Fibroblast of skin of scalp (primary cell): ENCODE measurements at regions not wholly inside any gene's neighbourhood (a gene's known extent, or its start where the extent isn't known, plus 50 kb on each side); places are given as distances from the start of the nearest gene placed in this dataset.
"Not testable (repeated sequence)": the region's sequence is repeated elsewhere in the genome, so short reads cannot be mapped to it uniquely, and the experiment has no call there.

Source experiments
- DNase-seq: peaks from one replicate; pipeline ENCODE4 v3.0.0-alpha.2; 2013

DNA sequence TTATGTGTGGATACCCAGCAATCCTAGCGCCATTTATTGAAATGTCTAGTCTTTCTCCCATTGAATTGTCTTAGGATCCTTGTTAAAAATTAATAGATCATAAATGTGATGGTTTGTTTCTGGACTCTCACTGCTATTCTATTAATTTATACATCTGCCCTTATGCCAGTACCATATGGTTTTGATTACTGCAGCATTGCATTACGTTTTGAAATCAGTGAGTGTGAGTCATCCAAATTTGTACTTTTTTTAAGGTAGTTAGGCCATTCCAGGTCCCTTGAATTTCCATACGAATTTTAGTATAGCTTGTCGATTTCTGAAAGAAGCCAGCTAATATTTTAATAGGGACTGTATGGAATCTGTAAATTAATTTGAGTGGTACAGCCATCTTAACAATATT is 648.6 kb upstream of the ZNF385D start:
- peak; percentile 37 for DNase-seq

GRCh38 chr3:22401499-22401898 is 650.5 kb upstream of the ZNF385D start:
- DNase-seq, result no peak

GRCh38 chr3:22414239-22414638 is 663.2 kb upstream of the ZNF385D start:
- DNase-seq, result no peak

GRCh38 chr3:22416838-22417446 is 665.9 kb upstream of the ZNF385D start:
- DNase-seq, result not testable (repeated sequence)

- no peak for DNase-seq
These were observed 668.3 kb upstream of the ZNF385D start for GRCh38 chr3:22419261-22419660.

DNA sequence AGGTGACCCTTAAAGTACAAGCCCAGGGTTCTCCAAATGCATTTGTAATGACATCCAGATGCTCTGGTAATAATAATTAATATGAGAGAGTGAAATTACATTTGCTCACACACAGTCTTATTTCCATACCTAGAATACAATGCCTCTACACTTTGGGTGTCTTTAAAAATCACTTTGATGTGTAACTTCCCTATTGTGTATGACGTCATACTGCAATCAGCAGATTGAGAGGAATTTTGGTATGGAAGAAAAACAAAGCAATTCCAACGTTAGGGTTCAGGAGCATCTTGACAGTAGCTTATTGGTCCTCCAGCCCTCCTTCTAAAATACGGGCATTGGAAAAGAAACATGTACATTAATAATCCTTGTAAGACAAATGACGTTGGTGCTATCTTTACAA is 670.6 kb upstream of the ZNF385D start:
- no peak for DNase-seq

GRCh38 chr3:22431334-22431733 is 680.3 kb upstream of the ZNF385D start:
- no peak for DNase-seq

- DNase-seq, result no peak
These were observed 688.6 kb upstream of the ZNF385D start for GRCh38 chr3:22439626-22440025.

- no peak for DNase-seq
These were observed 690.7 kb upstream of the ZNF385D start for GRCh38 chr3:22441711-22442110.

GRCh38 chr3:22443571-22444233 is 692.7 kb upstream of the ZNF385D start:
- DNase-seq, result no peak

- not testable (repeated sequence) for DNase-seq
These were observed 694.3 kb upstream of the ZNF385D start for GRCh38 chr3:22445336-22445735.

DNA sequence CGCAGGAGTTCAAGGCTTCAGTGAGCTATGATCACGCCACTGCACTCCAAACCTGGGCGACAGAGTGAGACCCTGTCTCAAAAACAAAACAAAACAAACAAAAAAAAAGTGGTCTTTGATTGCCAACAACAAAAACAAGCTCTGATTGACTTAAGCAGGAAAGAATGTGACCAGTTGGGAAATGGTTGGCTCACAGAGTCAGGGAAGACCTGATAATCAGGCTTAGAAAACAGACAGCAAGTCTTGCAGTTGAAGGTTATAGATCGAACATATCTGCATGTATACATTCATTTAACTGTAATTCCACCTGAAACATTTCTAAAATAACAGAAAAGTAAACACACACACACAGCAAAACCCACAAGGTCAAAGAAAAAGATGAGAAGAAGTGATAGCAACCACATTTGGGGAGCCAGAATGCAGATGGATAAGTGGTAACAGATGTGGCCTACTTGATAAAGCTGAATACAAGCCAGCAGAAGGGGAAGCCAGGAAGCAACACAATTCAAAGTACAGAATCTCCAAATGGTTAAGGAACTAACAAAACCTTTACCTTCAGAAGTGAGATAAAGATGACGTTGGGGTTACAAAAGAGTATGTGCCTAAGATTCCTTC is 699.9 kb upstream of the ZNF385D start:
- DNase-seq, result peak; percentile 4

DNA sequence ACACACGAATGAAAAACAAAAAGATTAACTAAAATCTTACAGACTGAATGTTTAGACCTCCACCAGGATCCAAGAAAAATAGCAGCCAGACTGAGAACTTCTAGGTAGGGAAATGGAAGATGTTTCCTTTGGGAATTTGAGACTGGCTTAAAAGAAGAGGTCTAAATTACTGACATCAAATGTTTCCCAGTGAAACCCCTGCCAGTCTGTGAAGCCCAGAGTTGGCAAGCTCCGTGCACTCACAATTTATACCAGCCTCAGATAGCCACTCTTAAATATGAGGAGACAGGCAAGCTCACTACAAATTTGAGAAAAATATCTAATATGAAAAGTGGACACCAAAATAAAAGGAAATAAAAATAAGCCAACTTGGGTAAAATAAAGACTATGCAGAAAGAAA is 700.5 kb upstream of the ZNF385D start:
- DNase-seq, result no peak

- DNase-seq, result no peak
These were observed 703.0 kb upstream of the ZNF385D start for GRCh38 chr3:22453906-22454535.

- no peak for DNase-seq
These were observed 719.0 kb upstream of the ZNF385D start for GRCh38 chr3:22469995-22470394.

DNA sequence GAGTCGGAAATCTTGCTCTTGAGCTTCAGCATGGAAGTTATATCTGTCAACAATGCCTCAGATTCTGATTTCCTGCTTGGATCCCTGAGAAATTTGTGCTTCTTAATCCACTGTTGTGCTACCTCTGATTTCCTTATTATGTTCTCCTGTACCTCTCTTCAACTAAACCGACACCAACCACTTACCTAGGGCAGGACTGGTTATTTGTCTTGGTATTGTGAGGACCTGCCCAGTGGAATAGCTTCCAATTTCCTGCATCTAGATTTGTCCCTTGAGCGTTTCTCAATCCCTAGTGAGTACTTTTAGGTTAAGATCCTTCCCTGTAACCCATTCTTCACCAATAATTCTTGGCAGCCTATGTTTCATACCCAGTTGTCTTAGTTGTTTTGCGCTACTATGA is 720.5 kb upstream of the ZNF385D start:
- DNase-seq, result no peak

- peak; percentile 36 for DNase-seq
These were observed 723.9 kb upstream of the ZNF385D start for GRCh38 chr3:22474706-22475445.

- no peak for DNase-seq
These were observed 724.7 kb upstream of the ZNF385D start for GRCh38 chr3:22475665-22476240.

- no peak for DNase-seq
These were observed 726.0 kb upstream of the ZNF385D start for GRCh38 chr3:22476976-22477375.

GRCh38 chr3:22485954-22486353 is 717.2 kb upstream of the UBE2E2 start:
- DNase-seq, result no peak

DNA sequence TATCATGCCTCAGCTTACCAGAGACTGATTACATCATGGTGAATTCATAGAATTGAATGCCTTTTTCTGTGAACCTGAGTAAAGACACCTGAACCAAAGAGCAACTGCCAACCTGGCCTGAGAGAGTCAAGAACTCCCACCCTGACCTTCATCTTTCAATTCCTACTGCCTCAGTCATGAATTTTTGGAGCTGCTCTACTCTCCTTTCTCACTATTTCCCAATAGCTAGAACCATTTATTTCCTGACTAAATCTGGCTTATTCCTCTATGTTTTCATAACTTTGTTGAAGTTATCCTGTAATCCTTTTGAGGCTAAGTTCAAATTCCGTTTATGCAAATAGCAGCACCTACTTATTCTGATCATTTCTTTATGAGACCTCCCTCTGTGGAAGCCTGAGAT is 712.4 kb upstream of the UBE2E2 start:
- DNase-seq, result no peak

DNA sequence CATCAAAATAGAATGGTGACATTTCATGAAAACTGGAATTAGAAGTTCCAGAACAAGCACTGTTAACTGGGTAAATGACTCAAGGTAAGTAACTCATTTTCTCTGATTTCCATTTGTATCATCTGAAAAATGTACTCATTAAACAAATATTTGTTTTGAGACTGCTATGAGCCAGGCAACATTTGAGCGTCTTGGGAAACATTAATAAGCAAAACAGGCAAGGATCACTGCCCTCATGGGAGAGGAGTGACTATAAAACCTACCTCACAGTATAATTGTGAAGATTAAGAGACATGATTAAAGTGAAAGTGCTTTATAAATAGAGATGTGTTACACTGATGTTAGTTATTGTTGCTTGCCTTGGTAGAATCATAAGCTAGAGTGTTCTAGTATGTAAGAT is 711.8 kb upstream of the UBE2E2 start:
- no peak for DNase-seq

- no peak for DNase-seq
These were observed 710.8 kb upstream of the UBE2E2 start for GRCh38 chr3:22492342-22492741.
